MM.1S (cell line): ENCODE measurements at regions not wholly inside any gene's neighbourhood (a gene's known extent, or its start where the extent isn't known, plus 50 kb on each side); places are given as distances from the start of the nearest gene placed in this dataset.

ENCODE experiments used
- DNase-seq: peaks from one replicate; pipeline ENCODE4 v3.0.0-alpha.2; 2015
- H2AFZ ChIP-seq: fragments of 300-600 bp; sonication (generic); 2 replicates; pipeline ENCODE4 v1.6.0; 2016; ENCODE audit warnings: antibody characterized with exemption, low read length
- H3F3A ChIP-seq: fragments of 300-600 bp; sonication (generic); 2 replicates; pipeline ENCODE4 v1.6.1; 2016; ENCODE audit warnings: mild to moderate bottlenecking, antibody characterized with exemption, low read length, moderate library complexity, mixed read lengths; ENCODE audit not compliant: insufficient read depth
- H3K27ac ChIP-seq: fragments of 300-600 bp; sonication (generic); 2 replicates; pipeline ENCODE4 v1.5.1; 2016; ENCODE audit warnings: mild to moderate bottlenecking, low read length
- H3K27me3 ChIP-seq: fragments of 300-600 bp; sonication (generic); replicated peaks from 2 replicates; pipeline ENCODE4 v1.6.0; 2016; ENCODE audit warnings: low read length; ENCODE audit not compliant: insufficient read depth
- H3K36me3 ChIP-seq: fragments of 300-600 bp; sonication (generic); replicated peaks from 2 replicates; pipeline ENCODE4 v1.6.1; 2016; ENCODE audit warnings: mild to moderate bottlenecking, low read length, mixed read lengths; ENCODE audit not compliant: insufficient read depth
- H3K4me1 ChIP-seq: fragments of 300-600 bp; sonication (generic); 2 replicates; pipeline ENCODE4 v1.6.1; 2016; ENCODE audit warnings: low read length, mixed read lengths
- H3K4me2 ChIP-seq: fragments of 300-600 bp; sonication (generic); 2 replicates; pipeline ENCODE4 v1.6.0; 2016; ENCODE audit warnings: low read depth, low read length
- H3K4me3 ChIP-seq: fragments of 300-600 bp; sonication (generic); 2 replicates; pipeline ENCODE4 v1.5.1; 2016; ENCODE audit warnings: low read length, mixed read lengths
- H3K79me2 ChIP-seq: fragments of 300-600 bp; sonication (generic); 2 replicates; pipeline ENCODE4 v1.6.1; 2016; ENCODE audit warnings: mixed run types, low read length, mixed read lengths
- H3K9ac ChIP-seq: fragments of 300-600 bp; sonication (generic); 2 replicates; pipeline ENCODE4 v1.6.1; 2016; ENCODE audit warnings: low read length, mixed read lengths
- H3K9me2 ChIP-seq: fragments of 300-600 bp; sonication (generic); replicated peaks from 2 replicates; pipeline ENCODE4 v1.6.1; 2016; ENCODE audit warnings: mild to moderate bottlenecking, low read length, mixed read lengths; ENCODE audit not compliant: insufficient read depth
- H3K9me3 ChIP-seq: fragments of 300-600 bp; sonication (generic); replicated peaks from 2 replicates; pipeline ENCODE4 v1.6.1; 2016; ENCODE audit warnings: mild to moderate bottlenecking, low read length, mixed read lengths; ENCODE audit not compliant: insufficient read depth
- H4K20me1 ChIP-seq: fragments of 300-600 bp; sonication (generic); 2 replicates; pipeline ENCODE4 v1.6.1; 2016; ENCODE audit warnings: mild to moderate bottlenecking, low read length, moderate library complexity, mixed read lengths; ENCODE audit not compliant: insufficient read depth
- EZH2 ChIP-seq: fragments of 300-600 bp; sonication (generic); optimal IDR thresholded peaks from 2 replicates; pipeline ENCODE3; 2017; ENCODE audit warnings: low read depth, mild to moderate bottlenecking, antibody characterized with exemption, low read length, mixed read lengths
- EZH2phosphoT487 ChIP-seq: fragments of 300-600 bp; sonication (generic); IDR thresholded peaks from 2 replicates; pipeline ENCODE4 v1.6.1; 2018; ENCODE audit warnings: antibody characterized with exemption, low read length
- TF ChIP-seq, protein P1 (sequence below): fragments of 300-600 bp; sonication (generic); IDR thresholded peaks from 2 replicates; pipeline ENCODE4 v1.5.1; 2016; ENCODE audit warnings: antibody characterized with exemption, low read length, mixed read lengths

DNA sequence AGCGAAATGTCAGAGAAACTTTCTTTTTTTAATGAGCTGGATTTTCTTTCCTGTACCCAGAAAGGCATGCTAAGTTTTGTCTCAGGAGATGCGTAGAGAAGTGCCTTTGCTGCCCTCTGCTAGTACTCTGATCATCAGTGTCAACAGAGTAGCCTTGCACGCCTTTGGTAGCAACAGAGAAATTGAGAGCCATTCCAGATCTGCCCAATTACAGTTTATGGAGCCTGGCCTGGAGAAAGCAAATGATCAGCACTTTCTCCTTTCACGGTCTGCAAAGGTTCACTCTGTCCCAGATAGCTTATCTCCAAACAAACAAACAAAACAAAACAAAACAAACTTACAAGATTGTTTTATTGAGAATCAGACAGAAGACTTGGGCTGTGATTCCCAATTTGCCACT, 792.8 kb upstream of the PIK3C3 start:
- Histone ChIP-seq H3K4me1 (no peaks in the 10 kb centered on the region), H3K4me2 (no peak overlapping the region), H3F3A (no peaks in the 10 kb centered on the region), H3K27me3 (no peaks in the 10 kb centered on the region), H3K36me3 (no peaks in the 10 kb centered on the region), H3K79me2 (no peaks in the 10 kb centered on the region), H3K9me3 (no peaks in the 10 kb centered on the region), H4K20me1 (no peaks in the 10 kb centered on the region), H3K27ac (no peak overlapping the region), H2AFZ (no peak overlapping the region), H3K4me3 (no peak overlapping the region), H3K9me2 (no peaks in the 10 kb centered on the region), H3K9ac (no peak overlapping the region)
- TF ChIP-seq EZH2 (no peak), EZH2phosphoT487 (no peak)
- TF ChIP-seq, protein P1, sequence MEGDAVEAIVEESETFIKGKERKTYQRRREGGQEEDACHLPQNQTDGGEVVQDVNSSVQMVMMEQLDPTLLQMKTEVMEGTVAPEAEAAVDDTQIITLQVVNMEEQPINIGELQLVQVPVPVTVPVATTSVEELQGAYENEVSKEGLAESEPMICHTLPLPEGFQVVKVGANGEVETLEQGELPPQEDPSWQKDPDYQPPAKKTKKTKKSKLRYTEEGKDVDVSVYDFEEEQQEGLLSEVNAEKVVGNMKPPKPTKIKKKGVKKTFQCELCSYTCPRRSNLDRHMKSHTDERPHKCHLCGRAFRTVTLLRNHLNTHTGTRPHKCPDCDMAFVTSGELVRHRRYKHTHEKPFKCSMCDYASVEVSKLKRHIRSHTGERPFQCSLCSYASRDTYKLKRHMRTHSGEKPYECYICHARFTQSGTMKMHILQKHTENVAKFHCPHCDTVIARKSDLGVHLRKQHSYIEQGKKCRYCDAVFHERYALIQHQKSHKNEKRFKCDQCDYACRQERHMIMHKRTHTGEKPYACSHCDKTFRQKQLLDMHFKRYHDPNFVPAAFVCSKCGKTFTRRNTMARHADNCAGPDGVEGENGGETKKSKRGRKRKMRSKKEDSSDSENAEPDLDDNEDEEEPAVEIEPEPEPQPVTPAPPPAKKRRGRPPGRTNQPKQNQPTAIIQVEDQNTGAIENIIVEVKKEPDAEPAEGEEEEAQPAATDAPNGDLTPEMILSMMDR: no peak
- no peak for DNase-seq

DNA sequence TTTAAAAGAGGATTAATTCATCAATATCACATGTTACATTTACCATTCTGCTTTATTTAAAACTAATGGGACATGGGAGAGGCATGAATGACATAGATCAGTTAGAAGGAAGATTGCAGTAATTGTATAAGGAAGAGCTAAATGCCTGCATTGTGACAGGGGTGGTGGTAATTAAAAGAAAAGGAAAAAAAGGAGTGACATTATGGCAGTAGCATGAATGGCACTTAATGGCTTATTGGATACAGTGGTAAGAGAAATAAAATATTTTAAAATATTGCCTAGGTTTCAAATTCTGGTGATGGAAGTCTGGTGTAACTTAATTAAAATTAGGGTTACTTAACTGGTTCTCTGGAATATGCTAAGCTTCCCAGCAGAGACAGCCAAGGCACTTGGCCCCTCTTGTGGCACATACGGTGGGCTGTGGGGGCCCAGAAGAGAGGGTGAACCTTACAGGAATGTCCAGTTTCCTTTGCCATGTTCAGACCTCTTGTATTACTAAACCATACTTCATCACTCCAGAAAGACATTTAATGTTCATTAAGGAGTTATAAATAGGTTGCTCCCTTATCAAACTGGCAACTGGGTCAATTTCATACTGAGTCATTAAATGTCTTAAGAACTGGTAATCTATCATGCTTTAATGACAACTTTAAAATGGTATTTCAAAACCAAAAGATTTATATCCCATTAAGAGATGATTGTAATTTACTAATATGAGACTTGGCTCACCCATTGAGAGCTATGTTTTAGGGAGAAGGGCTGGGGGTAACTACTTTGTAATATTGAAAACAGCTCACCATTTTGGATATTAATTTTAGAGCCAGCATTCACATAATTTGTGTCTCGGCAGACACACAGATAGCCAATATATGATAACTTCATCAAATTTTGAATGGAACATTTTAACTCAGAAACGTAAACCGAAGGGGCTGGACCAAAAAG, 798.9 kb upstream of the PIK3C3 start:
- H3K9me3 ChIP-seq: no peaks in the 10 kb centered on the region
- H3K36me3 ChIP-seq: no peaks in the 10 kb centered on the region
- H3K9ac ChIP-seq: no peak overlapping the region
- no peak overlapping the region for H2AFZ ChIP-seq
- H3K79me2 ChIP-seq: no peaks in the 10 kb centered on the region
- H4K20me1 ChIP-seq: no peaks in the 10 kb centered on the region
- H3K4me3 ChIP-seq: no peak overlapping the region
- TF ChIP-seq, protein P1: no peak
- no peak for TF ChIP-seq EZH2phosphoT487
- TF ChIP-seq EZH2: no peak
- H3K4me2 ChIP-seq: no peak overlapping the region
- no peak overlapping the region for H3K27ac ChIP-seq
- no peaks in the 10 kb centered on the region for H3K4me1 ChIP-seq
- H3F3A ChIP-seq: no peaks in the 10 kb centered on the region
- no peaks in the 10 kb centered on the region for H3K27me3 ChIP-seq
- no peak for DNase-seq
- no peaks in the 10 kb centered on the region for H3K9me2 ChIP-seq

DNA sequence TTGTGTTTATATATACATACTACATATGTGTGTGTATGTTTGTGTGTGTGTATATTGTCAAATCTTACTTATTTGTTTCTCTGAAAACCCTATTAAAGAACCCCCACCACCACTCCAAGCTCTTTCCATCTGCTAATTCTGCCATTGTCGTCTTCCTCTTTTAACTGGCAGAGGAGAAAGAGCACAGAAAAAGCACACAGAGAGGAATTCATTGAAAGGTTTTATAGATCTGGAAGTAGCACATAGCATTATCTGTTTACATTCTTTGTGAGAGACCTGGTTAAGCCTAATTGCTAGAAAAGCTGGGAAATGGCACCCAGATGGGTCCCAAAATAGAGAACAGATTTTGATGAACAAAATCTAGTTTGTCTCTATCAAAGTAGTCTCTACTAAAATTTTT, 800.0 kb upstream of the PIK3C3 start:
- TF ChIP-seq, protein P1: no peak
- TF ChIP-seq EZH2 (no peak), EZH2phosphoT487 (no peak)
- Histone ChIP-seq H3K9ac (no peak overlapping the region), H3K9me3 (no peaks in the 10 kb centered on the region), H2AFZ (no peak overlapping the region), H3K4me1 (no peaks in the 10 kb centered on the region), H3K4me2 (no peak overlapping the region), H4K20me1 (no peaks in the 10 kb centered on the region), H3K27me3 (no peaks in the 10 kb centered on the region), H3K79me2 (no peaks in the 10 kb centered on the region), H3K9me2 (no peaks in the 10 kb centered on the region), H3K27ac (no peak overlapping the region), H3F3A (no peaks in the 10 kb centered on the region), H3K4me3 (no peak overlapping the region), H3K36me3 (no peaks in the 10 kb centered on the region)
- no peak for DNase-seq
